Stimulated activated CD8-positive, alpha-beta memory T cell treated with anti-CD3 and anti-CD28 coated beads, Interleukin-12 subunit alpha, Interleukin-12 subunit beta, amount 100 ng/mL, for 24 hours (primary cell): ENCODE measurements at regions not wholly inside any gene's neighbourhood (a gene's known extent, or its start where the extent isn't known, plus 50 kb on each side); places are given as distances from the start of the nearest gene placed in this dataset.
"Not testable (repeated sequence)": the region's sequence is repeated elsewhere in the genome, so short reads cannot be mapped to it uniquely, and the experiment has no call there.

Source experiments
- DNase-seq: peaks from one replicate; pipeline ENCODE4 v3.0.0-alpha.2; 2020; ENCODE audit errors: extremely low read depth

DNA sequence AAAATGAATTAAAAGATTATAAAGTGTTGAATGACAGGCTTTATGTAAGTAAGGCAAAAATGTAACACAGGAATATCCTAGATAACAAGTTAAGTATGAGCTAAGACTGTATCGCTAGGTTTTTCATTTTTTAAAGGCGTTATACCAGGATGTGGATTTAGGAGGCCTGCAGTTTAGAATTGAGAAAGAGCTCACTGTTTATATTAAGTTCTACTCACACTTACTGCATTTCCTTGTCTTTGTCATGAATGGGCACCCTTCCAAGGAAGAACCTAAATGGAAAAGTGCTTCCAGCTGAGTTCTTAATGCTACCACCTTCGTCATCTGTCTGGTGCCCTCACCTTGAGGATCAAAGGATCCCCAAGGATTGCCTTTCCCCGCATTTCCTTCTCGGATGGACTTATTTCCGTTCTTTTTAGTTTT lies 148.7 kb downstream of the SOX4 start:
- no peak for DNase-seq

GRCh38 chr6:21744331-21744730 lies 150.8 kb downstream of the SOX4 start:
- DNase-seq: no peak

DNA sequence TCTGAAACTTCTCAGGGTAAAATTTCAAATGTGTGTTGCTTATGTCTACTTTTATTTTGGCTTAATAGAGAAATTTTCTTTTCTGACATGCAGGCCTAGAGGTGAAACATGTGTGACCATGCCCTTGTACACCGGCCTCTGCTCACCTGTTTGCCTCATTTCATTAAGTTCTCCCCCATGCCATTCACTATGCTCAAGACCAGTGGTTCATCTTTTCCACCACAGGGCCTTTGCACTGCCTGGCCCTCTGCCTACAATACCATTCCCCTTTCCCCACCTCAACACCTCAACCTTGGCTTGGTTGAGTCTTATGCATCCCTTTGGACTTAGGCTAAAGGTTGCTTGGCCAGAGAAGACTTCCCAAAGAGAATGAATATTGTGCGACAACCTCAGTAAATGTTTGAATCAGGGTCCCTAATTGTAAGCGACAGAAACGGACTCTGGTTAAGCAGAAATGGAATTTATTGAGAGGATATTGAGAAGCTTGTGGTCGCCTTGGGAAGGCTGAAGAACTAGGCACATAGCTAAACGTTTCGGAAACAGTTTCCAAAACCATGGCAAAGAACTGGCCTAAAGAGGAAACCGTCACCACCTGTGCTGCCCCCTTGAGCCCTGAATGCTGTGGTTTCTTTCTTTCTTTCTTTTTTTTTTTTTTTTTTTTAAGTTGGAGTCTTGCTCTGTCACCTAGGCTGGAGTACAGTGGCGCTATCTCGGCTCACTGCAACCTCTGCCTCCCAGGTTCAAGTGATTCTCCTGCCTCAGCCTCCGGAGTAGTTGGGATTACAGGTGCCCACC lies 152.2 kb downstream of the SOX4 start:
- DNase-seq: no peak

DNA sequence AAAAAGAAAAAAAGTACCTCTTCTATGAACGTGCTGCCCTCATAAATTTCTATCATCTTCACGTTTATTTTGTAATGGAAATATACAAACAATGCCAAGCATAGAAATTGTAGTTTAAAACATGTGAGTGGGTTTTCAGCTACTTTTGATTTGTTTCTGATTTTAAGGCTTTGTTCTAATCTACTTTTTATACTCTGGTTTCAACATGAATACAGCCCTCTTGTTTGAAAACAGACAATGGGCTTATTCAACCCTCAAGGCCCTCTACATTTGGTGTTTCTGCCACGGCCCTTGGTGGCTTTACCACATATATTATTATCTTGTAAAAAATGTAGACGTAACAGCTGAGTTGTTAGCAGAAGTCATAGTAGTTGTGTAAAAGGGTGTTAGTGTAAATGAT lies 153.9 kb downstream of the SOX4 start:
- DNase-seq: no peak

DNA sequence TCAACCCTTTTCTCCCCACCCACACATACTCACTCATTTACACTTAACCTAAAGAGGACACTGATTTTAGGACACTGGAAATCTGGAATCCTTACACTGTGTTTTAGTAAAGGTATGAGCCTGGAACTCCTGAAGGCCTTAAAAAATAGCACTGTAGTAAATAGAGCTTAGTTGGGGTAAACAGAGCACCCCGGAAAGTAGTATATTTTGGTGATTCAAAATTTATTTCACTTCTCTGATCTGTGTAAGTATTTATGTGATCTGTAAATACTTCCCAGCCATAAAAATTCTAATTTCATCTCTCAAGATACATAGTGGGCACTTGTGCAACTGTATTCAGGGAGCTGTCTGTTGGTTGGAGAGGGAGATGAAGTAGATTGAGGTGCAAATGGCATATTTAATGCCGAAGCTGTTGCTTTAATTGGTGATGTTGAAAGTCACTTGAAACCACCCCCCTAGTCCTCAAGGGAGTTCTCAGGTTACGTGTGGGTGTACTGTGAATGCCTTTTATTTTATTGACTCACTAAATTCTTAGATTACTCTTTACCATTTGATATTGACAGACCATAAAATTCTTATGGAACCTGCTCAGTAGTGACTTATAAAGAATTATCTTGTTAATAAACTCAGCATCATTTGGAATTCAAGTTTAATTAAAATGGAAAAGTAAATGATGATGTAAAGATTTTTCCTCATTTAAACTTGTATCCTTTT lies 154.9 kb downstream of the SOX4 start:
- DNase-seq: no peak

- no peak for DNase-seq
Observed at GRCh38 chr6:21749754-21750153, 156.2 kb downstream of the SOX4 start.

GRCh38 chr6:21750575-21750974 lies 157.0 kb downstream of the SOX4 start:
- DNase-seq: no peak

GRCh38 chr6:21751608-21752007 lies 158.1 kb downstream of the SOX4 start:
- no peak for DNase-seq

- no peak for DNase-seq
Observed at GRCh38 chr6:21752054-21752811, 158.7 kb downstream of the SOX4 start.

GRCh38 chr6:21753241-21754108 lies 159.9 kb downstream of the SOX4 start:
- DNase-seq: no peak

- no peak for DNase-seq
Observed at GRCh38 chr6:21754891-21755290, 161.3 kb downstream of the SOX4 start.

- DNase-seq: no peak
Observed at GRCh38 chr6:21756487-21756886, 162.9 kb downstream of the SOX4 start.

GRCh38 chr6:21757392-21757791 lies 163.8 kb downstream of the SOX4 start:
- not testable (repeated sequence) for DNase-seq

- no peak for DNase-seq
Observed at GRCh38 chr6:21759721-21760120, 166.2 kb downstream of the SOX4 start.

- DNase-seq: not testable (repeated sequence)
Observed at GRCh38 chr6:21761053-21761730, 167.6 kb downstream of the SOX4 start.

DNA sequence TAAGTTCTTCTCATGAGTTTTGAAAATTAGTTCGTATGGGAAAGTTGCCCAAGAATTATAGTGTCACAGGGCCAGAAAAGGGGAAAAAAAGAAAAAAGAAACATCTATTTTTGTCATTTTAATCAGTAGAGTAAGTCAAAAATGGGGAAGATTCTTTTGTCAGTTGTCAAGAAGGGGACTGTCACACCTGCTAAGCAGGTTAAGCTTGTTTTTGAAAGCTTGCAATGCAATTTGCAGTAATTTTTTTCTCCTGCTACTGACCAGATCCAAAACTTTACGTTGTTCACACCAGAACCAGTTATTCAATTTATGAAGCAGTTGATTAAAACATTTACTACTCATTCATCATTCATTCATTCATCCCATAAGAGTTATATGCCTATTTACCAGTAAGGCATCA lies 171.4 kb downstream of the SOX4 start:
- no peak for DNase-seq

- no peak for DNase-seq
Observed at GRCh38 chr6:21767891-21768648, 174.5 kb downstream of the SOX4 start.

GRCh38 chr6:21769405-21769861 lies 175.9 kb downstream of the SOX4 start:
- no peak for DNase-seq

DNA sequence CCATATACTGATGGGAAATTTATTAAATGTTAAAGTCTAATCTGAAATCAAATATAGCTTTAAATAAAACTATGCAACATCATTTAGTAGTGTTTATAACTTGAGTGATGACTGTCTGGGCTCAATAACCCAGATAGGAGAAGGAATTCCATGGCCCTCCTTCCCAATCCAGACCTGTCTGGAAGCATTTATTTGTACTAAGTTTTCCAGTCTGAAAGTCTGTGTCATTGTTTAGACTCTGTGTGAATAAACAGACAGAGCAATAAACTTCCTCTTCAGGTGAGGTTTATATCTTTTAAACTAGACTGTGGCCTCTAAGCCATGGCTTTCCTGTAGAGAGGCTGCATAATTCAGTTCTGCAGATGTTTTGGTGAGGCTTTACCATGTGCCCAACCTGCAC lies 176.4 kb downstream of the SOX4 start:
- no peak for DNase-seq
